DMS153 (cell line): ENCODE measurements at regions not wholly inside any gene's neighbourhood (a gene's known extent, or its start where the extent isn't known, plus 50 kb on each side); places are given as distances from the start of the nearest gene placed in this dataset.
"Not testable (repeated sequence)": the region's sequence is repeated elsewhere in the genome, so short reads cannot be mapped to it uniquely, and the experiment has no call there.

ENCODE experiments used
- DNase-seq: peaks from one replicate; lab custom pipeline; 2025; lab: John Stamatoyannopoulos, UW

GRCh38 chr11:19625438-19625837 lies 87.2 kb upstream of the NAV2 start:
- DNase-seq, result no peak

GRCh38 chr11:19617696-19618523 lies 94.7 kb upstream of the NAV2 start:
- no peak for DNase-seq

- DNase-seq, result no peak
These were observed 97.1 kb upstream of the NAV2 start for GRCh38 chr11:19615341-19616183.

GRCh38 chr11:19614370-19614940 lies 98.2 kb upstream of the NAV2 start:
- no peak for DNase-seq

- not testable (repeated sequence) for DNase-seq
These were observed 100.6 kb upstream of the NAV2 start for GRCh38 chr11:19612025-19612424.

GRCh38 chr11:19607656-19608360 lies 104.8 kb upstream of the NAV2 start:
- no peak for DNase-seq

GRCh38 chr11:19606856-19607655 lies 105.6 kb upstream of the NAV2 start:
- DNase-seq, result no peak

- no peak for DNase-seq
These were observed 106.9 kb upstream of the NAV2 start for GRCh38 chr11:19605520-19606371.

GRCh38 chr11:19604679-19605375 lies 107.8 kb upstream of the NAV2 start:
- no peak for DNase-seq

- DNase-seq, result no peak
These were observed 108.9 kb upstream of the NAV2 start for GRCh38 chr11:19603771-19604170.

GRCh38 chr11:19602891-19603290 lies 109.7 kb upstream of the NAV2 start:
- no peak for DNase-seq

GRCh38 chr11:19602406-19602805 lies 110.2 kb upstream of the NAV2 start:
- no peak for DNase-seq

- no peak for DNase-seq
These were observed 111.4 kb upstream of the NAV2 start for GRCh38 chr11:19601235-19601634.

- no peak for DNase-seq
These were observed 113.0 kb upstream of the NAV2 start for GRCh38 chr11:19599681-19600080.

GRCh38 chr11:19598876-19599486 lies 113.7 kb upstream of the NAV2 start:
- DNase-seq, result no peak

GRCh38 chr11:19598456-19598855 lies 114.2 kb upstream of the NAV2 start:
- DNase-seq, result no peak

GRCh38 chr11:19597876-19598275 lies 114.8 kb upstream of the NAV2 start:
- DNase-seq, result no peak

- DNase-seq, result no peak
These were observed 115.4 kb upstream of the NAV2 start for GRCh38 chr11:19597206-19597605.
